ENCODE measurements at regions not wholly inside any gene's neighbourhood (a gene's known extent, or its start where the extent isn't known, plus 50 kb on each side); places are given as distances from the start of the nearest gene placed in this dataset.
"Not testable (repeated sequence)": the region's sequence is repeated elsewhere in the genome, so short reads cannot be mapped to it uniquely, and the experiment has no call there.

DNA sequence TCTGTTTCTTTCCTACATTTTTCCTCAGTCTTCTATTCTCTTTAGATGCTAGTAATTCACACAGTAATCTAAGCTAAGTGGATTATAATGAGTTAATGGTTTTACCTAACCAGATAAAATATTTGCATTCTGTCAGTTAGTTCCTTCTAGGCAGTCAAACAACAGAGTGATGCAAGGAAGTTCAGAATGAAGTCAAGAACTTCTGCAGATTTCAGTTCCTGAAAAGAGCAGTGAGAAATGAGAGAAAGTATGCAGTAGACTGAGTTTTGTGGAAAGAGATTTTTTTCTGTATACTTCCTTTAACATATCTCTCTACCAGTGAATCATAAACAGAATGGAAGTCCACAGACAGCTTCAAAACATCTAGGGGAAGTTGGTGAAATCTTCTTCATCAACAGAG, 774.0 kb upstream of the POU3F4 start:
- FAIRE-seq = no peak

GRCh38 chrX:82738313-82738712, 769.8 kb upstream of the POU3F4 start:
- CTCF ChIA-PET; H3K9me3 ChIP-seq; H3K27ac ChIP-seq; ATAC-seq; H3K4me1 ChIP-seq; H3K4me2 ChIP-seq; DNase-seq (ENCODE audit: low read depth in 1 of 2, low spot score in 1 of 2); H3K4me3 ChIP-seq; POLR2A ChIA-PET; FAIRE-seq: not testable (repeated sequence)
- WGBS (ENCODE audit: missing lambda C conversion rate) = 91% methylated on average over 7 of the region's 20 CpGs

More for the DNA sequence above, 774.0 kb upstream of the POU3F4 start:
- DNase-seq (ENCODE audit: low read depth in 1 of 2, low spot score in 1 of 2) = no peak
- no peak overlapping the region for H3K27ac ChIP-seq
- H3K4me3 ChIP-seq = no peak overlapping the region
- H3K9me3 ChIP-seq = no peaks in the 10 kb centered on the region
- H3K4me2 ChIP-seq = no peak overlapping the region
- TF ChIP-seq NFE2L2 (conservative IDR thresholded peaks at IDR 0.05; ENCODE audit: low read length) (no peak), MAX (IDR thresholded peaks at IDR 0.05) (no peak), KDM1A (IDR thresholded peaks at IDR 0.05; ENCODE audit: low read depth) (no peak), SREBF2 (IDR thresholded peaks at IDR 0.05) (no peak), KDM5A (IDR thresholded peaks at IDR 0.05) (no peak), REST (IDR thresholded peaks at IDR 0.05) (no peak), CHD4 (IDR thresholded peaks at IDR 0.05; ENCODE audit: borderline replicate concordance) (no peak), PBX3 (IDR thresholded peaks at IDR 0.05) (no peak), RFX5 (IDR thresholded peaks at IDR 0.05) (no peak), RARB (CRISPR knock-in tag; IDR thresholded peaks at IDR 0.05) (no peak), ZNF302 (CRISPR knock-in tag; IDR thresholded peaks at IDR 0.05) (no peak), CBX8 (IDR thresholded peaks at IDR 0.05) (no peak), RNF2 (IDR thresholded peaks at IDR 0.05; ENCODE audit: borderline replicate concordance, low read depth) (no peak), CBX2 (IDR thresholded peaks at IDR 0.05; ENCODE audit: borderline replicate concordance, low read depth) (no peak), MAZ (IDR thresholded peaks at IDR 0.05; ENCODE audit: borderline replicate concordance, low read depth, low read length) (no peak), HDAC2 (IDR thresholded peaks at IDR 0.05) (no peak), BHLHE40 (IDR thresholded peaks at IDR 0.05; ENCODE audit: low read depth, low read length) (no peak)
- TF ChIP-seq, protein P1, sequence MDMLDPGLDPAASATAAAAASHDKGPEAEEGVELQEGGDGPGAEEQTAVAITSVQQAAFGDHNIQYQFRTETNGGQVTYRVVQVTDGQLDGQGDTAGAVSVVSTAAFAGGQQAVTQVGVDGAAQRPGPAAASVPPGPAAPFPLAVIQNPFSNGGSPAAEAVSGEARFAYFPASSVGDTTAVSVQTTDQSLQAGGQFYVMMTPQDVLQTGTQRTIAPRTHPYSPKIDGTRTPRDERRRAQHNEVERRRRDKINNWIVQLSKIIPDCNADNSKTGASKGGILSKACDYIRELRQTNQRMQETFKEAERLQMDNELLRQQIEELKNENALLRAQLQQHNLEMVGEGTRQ (IDR thresholded peaks at IDR 0.05) = no peak
- H3K4me1 ChIP-seq = peaks cover 4% of the 10 kb centered on the region; the same call in 1 of the 3 replicates
- ChIA-PET POLR2A (no interaction called here), CTCF (no interaction called here)
- ATAC-seq = no peak

DNA sequence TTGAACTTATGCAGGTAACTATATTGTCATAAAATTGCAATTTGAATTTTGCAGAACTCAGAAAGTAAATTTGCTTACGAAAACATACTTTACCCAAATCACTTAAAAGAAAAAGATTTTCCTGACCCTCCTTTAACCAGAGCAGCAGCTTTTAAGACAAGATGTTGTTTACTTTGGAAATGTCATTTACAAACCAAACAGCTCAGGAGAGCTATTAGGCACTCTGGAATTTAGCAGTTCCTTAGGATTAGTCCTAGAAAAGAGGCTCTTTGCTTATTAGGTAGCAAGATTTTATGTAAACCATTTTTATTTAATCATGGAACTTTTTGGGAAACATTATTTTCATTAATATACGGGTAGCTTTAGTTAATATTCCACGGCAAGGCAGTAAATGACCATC, 765.7 kb upstream of the POU3F4 start:
- CTCF ChIA-PET = no interaction called here
- 13% methylated on average over 3 of the region's 3 CpGs for WGBS (ENCODE audit: missing lambda C conversion rate)
- Histone ChIP-seq H3K4me3 (no peak overlapping the region), H3K9me3 (no peaks in the 10 kb centered on the region), H3K27ac (peak overlapping the region; percentile 8 to 64; a peak in 2 of 6 replicates), H3K4me2 (peak overlapping the region; percentile 52), H3K4me1 (0 out of 3 replicates have a peak, but pooled peaks cover 5% of the 10 kb centered on the region)
- DNase-seq (ENCODE audit: low read depth in 1 of 2, low spot score in 1 of 2) (no peak), ATAC-seq (no peak), FAIRE-seq (peak; percentile 98)
- POLR2A ChIA-PET = no interaction called here
- TF ChIP-seq PHF8 (IDR thresholded peaks at IDR 0.05; ENCODE audit: borderline replicate concordance, low read depth) = no peak
- no peak for TF ChIP-seq TFCP2L1 (CRISPR knock-in tag; IDR thresholded peaks at IDR 0.05)
- no peak for TF ChIP-seq RAD21 (conservative IDR thresholded peaks at IDR 0.05 in 1 of 2, IDR thresholded peaks at IDR 0.05 in 1 of 2)
- TF ChIP-seq SREBF2 (IDR thresholded peaks at IDR 0.05) = no peak
- no peak for TF ChIP-seq SMC3 (IDR thresholded peaks at IDR 0.05)
- no peak for TF ChIP-seq FOXS1 (CRISPR knock-in tag; IDR thresholded peaks at IDR 0.05)
- TF ChIP-seq CHD2 (IDR thresholded peaks at IDR 0.05; ENCODE audit: low read length, partially characterized antibody) = no peak
- TF ChIP-seq KDM1A (IDR thresholded peaks at IDR 0.05; ENCODE audit: low read depth) = no peak
- TF ChIP-seq RARB (CRISPR knock-in tag; IDR thresholded peaks at IDR 0.05) = no peak
- TF ChIP-seq HOXA7 (CRISPR knock-in tag; IDR thresholded peaks at IDR 0.05) = no peak
- no peak for TF ChIP-seq ZFP36 (IDR thresholded peaks at IDR 0.05; ENCODE audit: borderline replicate concordance, partially characterized antibody)
- TF ChIP-seq E2F6 (IDR thresholded peaks at IDR 0.05; ENCODE audit: borderline replicate concordance, low read depth) = no peak
- TF ChIP-seq NFE2L2 (conservative IDR thresholded peaks at IDR 0.05; ENCODE audit: low read length) = no peak
- TF ChIP-seq, protein P2, sequence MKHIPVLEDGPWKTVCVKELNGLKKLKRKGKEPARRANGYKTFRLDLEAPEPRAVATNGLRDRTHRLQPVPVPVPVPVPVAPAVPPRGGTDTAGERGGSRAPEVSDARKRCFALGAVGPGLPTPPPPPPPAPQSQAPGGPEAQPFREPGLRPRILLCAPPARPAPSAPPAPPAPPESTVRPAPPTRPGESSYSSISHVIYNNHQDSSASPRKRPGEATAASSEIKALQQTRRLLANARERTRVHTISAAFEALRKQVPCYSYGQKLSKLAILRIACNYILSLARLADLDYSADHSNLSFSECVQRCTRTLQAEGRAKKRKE (CRISPR knock-in tag; IDR thresholded peaks at IDR 0.05; ENCODE audit: low read depth) = no peak
- no peak for TF ChIP-seq NPAS2 (CRISPR knock-in tag; IDR thresholded peaks at IDR 0.05; ENCODE audit: borderline replicate concordance)
- TF ChIP-seq HOXB5 (CRISPR knock-in tag; IDR thresholded peaks at IDR 0.05) = no peak

Data from A549 (cell line).